HEK293 (cell line): ENCODE measurements at regions not wholly inside any gene's neighbourhood (a gene's known extent, or its start where the extent isn't known, plus 50 kb on each side); places are given as distances from the start of the nearest gene placed in this dataset.

Source experiments
- CTCF ChIA-PET: fragments of 350-600 bp; formaldehyde crosslinking; extraction: SDS; loops from one replicate; lab custom pipeline; 2021; ENCODE audit warnings: antibody characterized with exemption; lab: Yijun Ruan, JAX
- POLR2A ChIA-PET: fragments of 300-600 bp; formaldehyde crosslinking; extraction: SDS; loops from one replicate; lab custom pipeline; 2020; ENCODE audit warnings: antibody characterized with exemption, inconsistent platforms; lab: Yijun Ruan, JAX
- H3K27ac ChIP-seq: fragments of 200-500 bp; sonication (Bioruptor generic); 2 replicates; pipeline ENCODE4 v1.5.1; 2014; ENCODE audit warnings: low read depth, low read length, control low read depth, inconsistent platforms; ENCODE audit errors: extremely low read depth
- H3K36me3 ChIP-seq, 2 experiments: fragments of 200-500 bp in 1 of 2; sonication (Bioruptor generic) in 1 of 2; 1 replicate in 1 of 2; 2 replicates in 1 of 2; pipeline ENCODE4 v1.5.1; 2014 to 2017; ENCODE audit warnings: inconsistent platforms in 2 of 2, low read length in 2 of 2; ENCODE audit not compliant: control insufficient read depth in 2 of 2, insufficient read depth in 1 of 2
- H3K4me1 ChIP-seq: fragments of 200-500 bp; sonication (Bioruptor generic); 2 replicates; pipeline ENCODE4 v1.5.1; 2014; ENCODE audit warnings: mild to moderate bottlenecking, low read length, inconsistent platforms; ENCODE audit not compliant: control insufficient read depth, insufficient read depth
- H3K4me3 ChIP-seq: 2 replicates; pipeline ENCODE4 v1.5.1; 2011; ENCODE audit warnings: low read depth, mild to moderate bottlenecking, control low read depth, low read length, moderate library complexity
- H3K9me3 ChIP-seq: fragments of 200-500 bp; sonication (Bioruptor generic); 2 replicates; pipeline ENCODE4 v1.5.1; 2014; ENCODE audit warnings: low read depth, low read length, inconsistent platforms; ENCODE audit not compliant: control insufficient read depth, insufficient read depth
- BCL11B ChIP-seq: fragments of 450-650 bp; formaldehyde crosslinking; IDR thresholded peaks from 2 replicates; pipeline ENCODE4 v1.5.1; 2016; ENCODE audit warnings: low read depth, missing biosample characterization, missing genetic modification characterization
- HOXA7 ChIP-seq: sonication (generic); formaldehyde crosslinking; IDR thresholded peaks from 2 replicates; pipeline ENCODE4 v1.8.1; 2022; ENCODE audit warnings: missing genetic modification reagents, borderline replicate concordance
- ZBTB48 ChIP-seq: fragments of 450-650 bp; formaldehyde crosslinking; IDR thresholded peaks from 2 replicates; pipeline ENCODE4 v1.5.1; 2016; ENCODE audit warnings: missing biosample characterization, missing genetic modification characterization
- ZFP41 ChIP-seq: fragments of 450-650 bp; formaldehyde crosslinking; IDR thresholded peaks from 2 replicates; pipeline ENCODE4 v1.5.1; 2016; ENCODE audit warnings: missing biosample characterization, missing genetic modification characterization, borderline replicate concordance
- ZFP69B ChIP-seq: fragments of 450-650 bp; formaldehyde crosslinking; IDR thresholded peaks from 2 replicates; pipeline ENCODE4 v1.5.1; 2016; ENCODE audit warnings: missing biosample characterization, missing genetic modification characterization
- ZNF112 ChIP-seq: fragments of 450-650 bp; formaldehyde crosslinking; IDR thresholded peaks from 2 replicates; pipeline ENCODE4 v1.5.0; 2017; ENCODE audit warnings: missing biosample characterization, missing genetic modification characterization
- ZNF2 ChIP-seq: fragments of 450-650 bp; formaldehyde crosslinking; IDR thresholded peaks from 2 replicates; pipeline ENCODE4 v1.5.1; 2016; ENCODE audit warnings: missing biosample characterization, missing genetic modification characterization
- ZNF292 ChIP-seq: fragments of 450-650 bp; formaldehyde crosslinking; IDR thresholded peaks from 2 replicates; pipeline ENCODE4 v1.5.1; 2016; ENCODE audit warnings: low read depth, missing biosample characterization, missing genetic modification characterization, borderline replicate concordance
- ZNF302 ChIP-seq: fragments of 450-650 bp; formaldehyde crosslinking; IDR thresholded peaks from 2 replicates; pipeline ENCODE4 v1.5.1; 2016; ENCODE audit warnings: missing biosample characterization, missing genetic modification characterization, low read depth
- ZNF510 ChIP-seq: fragments of 450-650 bp; formaldehyde crosslinking; IDR thresholded peaks from 2 replicates; pipeline ENCODE4 v1.5.1; 2018; ENCODE audit warnings: mild to moderate bottlenecking, missing genetic modification characterization, missing biosample characterization; ENCODE audit not compliant: insufficient replicate concordance
- ZNF544 ChIP-seq: fragments of 450-650 bp; formaldehyde crosslinking; IDR thresholded peaks from 2 replicates; pipeline ENCODE4 v1.5.0; 2017; ENCODE audit warnings: missing biosample characterization, missing genetic modification characterization
- ZNF571 ChIP-seq: fragments of 450-650 bp; formaldehyde crosslinking; IDR thresholded peaks from 2 replicates; pipeline ENCODE4 v1.5.0; 2017; ENCODE audit warnings: missing biosample characterization, missing genetic modification characterization
- ZNF654 ChIP-seq: fragments of 450-650 bp; formaldehyde crosslinking; IDR thresholded peaks from 2 replicates; pipeline ENCODE4 v1.5.1; 2016; ENCODE audit warnings: low read depth, missing biosample characterization, missing genetic modification characterization
- ZXDB ChIP-seq: fragments of 450-650 bp; formaldehyde crosslinking; IDR thresholded peaks from 2 replicates; pipeline ENCODE4 v1.5.1; 2016; ENCODE audit warnings: missing biosample characterization, missing genetic modification characterization
- TF ChIP-seq, protein P1 (sequence below): fragments of 450-650 bp; formaldehyde crosslinking; IDR thresholded peaks from 2 replicates; pipeline ENCODE4 v1.5.1; 2016; ENCODE audit warnings: missing biosample characterization, missing genetic modification characterization
- TF ChIP-seq, protein P2 (sequence below): fragments of 450-650 bp; formaldehyde crosslinking; IDR thresholded peaks from 2 replicates; pipeline ENCODE4 v1.5.1; 2016; ENCODE audit warnings: missing biosample characterization, missing genetic modification characterization, low read depth
- TF ChIP-seq, protein P3 (sequence below): fragments of 450-650 bp; formaldehyde crosslinking; IDR thresholded peaks from 2 replicates; pipeline ENCODE4; 2016; ENCODE audit warnings: missing biosample characterization, missing genetic modification characterization
- TF ChIP-seq, protein P4 (sequence below): fragments of 450-650 bp; formaldehyde crosslinking; IDR thresholded peaks from 2 replicates; pipeline ENCODE4 v1.5.1; 2016; ENCODE audit warnings: missing biosample characterization, missing genetic modification characterization
- TF ChIP-seq, protein P5 (sequence below): fragments of 450-650 bp; formaldehyde crosslinking; IDR thresholded peaks from 2 replicates; pipeline ENCODE4 v1.5.1; 2016; ENCODE audit warnings: missing biosample characterization, missing genetic modification characterization
- TF ChIP-seq, protein P6 (sequence below): fragments of 450-650 bp; formaldehyde crosslinking; IDR thresholded peaks from 2 replicates; pipeline ENCODE4 v1.5.1; 2017; ENCODE audit warnings: missing biosample characterization, missing genetic modification characterization
- TF ChIP-seq, protein P7 (sequence below): fragments of 450-650 bp; formaldehyde crosslinking; IDR thresholded peaks from 2 replicates; pipeline ENCODE4 v1.5.1; 2016; ENCODE audit warnings: missing biosample characterization, missing genetic modification characterization

DNA sequence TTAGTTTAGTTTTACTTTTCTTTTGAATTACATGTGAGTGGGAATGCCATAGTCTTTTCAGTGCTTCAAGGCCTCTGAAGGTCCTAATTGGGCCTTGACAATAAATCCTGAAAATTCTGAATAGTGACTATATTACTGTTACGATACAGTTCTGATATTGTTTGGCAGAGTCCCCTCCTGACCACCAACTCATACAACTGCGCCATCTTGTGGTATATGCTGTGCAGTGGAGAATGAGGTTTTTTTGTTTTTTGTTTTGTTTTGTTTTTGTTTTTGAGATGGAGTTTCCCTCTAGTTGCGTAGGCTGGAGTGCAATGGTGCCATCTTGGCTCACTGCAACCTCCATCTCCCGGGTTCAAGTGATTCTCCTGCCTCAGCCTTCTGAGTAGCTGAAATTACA lies 56.6 kb upstream of the CHRDL1 start:
- no peaks in the 10 kb centered on the region for H3K36me3 ChIP-seq
- ChIA-PET POLR2A (no interaction called here), CTCF (interaction anchor here (0.6 to 2.7 kb wide), 9 partner anchors 11 to 691 kb away, joined by 3 to 24 read pairs (median 6); no protein-coding TSS in a partner anchor)
- H3K4me3 ChIP-seq: no peak overlapping the region
- no peaks in the 10 kb centered on the region for H3K4me1 ChIP-seq
- no peaks in the 10 kb centered on the region for H3K9me3 ChIP-seq
- no peak overlapping the region for H3K27ac ChIP-seq
- TF ChIP-seq ZFP41 (tag by site-specific recombination) (no peak), ZXDB (tag by site-specific recombination) (no peak), ZNF654 (tag by site-specific recombination) (peak; percentile 87), ZNF112 (tag by site-specific recombination) (no peak), ZNF2 (tag by site-specific recombination) (peak; percentile 81), ZFP69B (tag by site-specific recombination) (no peak), ZNF544 (tag by site-specific recombination) (no peak), ZNF292 (tag by site-specific recombination) (no peak), BCL11B (no peak), ZNF510 (tag by site-specific recombination) (no peak), ZNF302 (no peak), HOXA7 (CRISPR knock-in tag) (no peak), ZBTB48 (tag by site-specific recombination) (no peak), ZNF571 (tag by site-specific recombination) (no peak)
- TF ChIP-seq, protein P1, sequence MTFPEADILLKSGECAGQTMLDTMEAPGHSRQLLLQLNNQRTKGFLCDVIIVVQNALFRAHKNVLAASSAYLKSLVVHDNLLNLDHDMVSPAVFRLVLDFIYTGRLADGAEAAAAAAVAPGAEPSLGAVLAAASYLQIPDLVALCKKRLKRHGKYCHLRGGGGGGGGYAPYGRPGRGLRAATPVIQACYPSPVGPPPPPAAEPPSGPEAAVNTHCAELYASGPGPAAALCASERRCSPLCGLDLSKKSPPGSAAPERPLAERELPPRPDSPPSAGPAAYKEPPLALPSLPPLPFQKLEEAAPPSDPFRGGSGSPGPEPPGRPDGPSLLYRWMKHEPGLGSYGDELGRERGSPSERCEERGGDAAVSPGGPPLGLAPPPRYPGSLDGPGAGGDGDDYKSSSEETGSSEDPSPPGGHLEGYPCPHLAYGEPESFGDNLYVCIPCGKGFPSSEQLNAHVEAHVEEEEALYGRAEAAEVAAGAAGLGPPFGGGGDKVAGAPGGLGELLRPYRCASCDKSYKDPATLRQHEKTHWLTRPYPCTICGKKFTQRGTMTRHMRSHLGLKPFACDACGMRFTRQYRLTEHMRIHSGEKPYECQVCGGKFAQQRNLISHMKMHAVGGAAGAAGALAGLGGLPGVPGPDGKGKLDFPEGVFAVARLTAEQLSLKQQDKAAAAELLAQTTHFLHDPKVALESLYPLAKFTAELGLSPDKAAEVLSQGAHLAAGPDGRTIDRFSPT (tag by site-specific recombination): no peak
- TF ChIP-seq, protein P2, sequence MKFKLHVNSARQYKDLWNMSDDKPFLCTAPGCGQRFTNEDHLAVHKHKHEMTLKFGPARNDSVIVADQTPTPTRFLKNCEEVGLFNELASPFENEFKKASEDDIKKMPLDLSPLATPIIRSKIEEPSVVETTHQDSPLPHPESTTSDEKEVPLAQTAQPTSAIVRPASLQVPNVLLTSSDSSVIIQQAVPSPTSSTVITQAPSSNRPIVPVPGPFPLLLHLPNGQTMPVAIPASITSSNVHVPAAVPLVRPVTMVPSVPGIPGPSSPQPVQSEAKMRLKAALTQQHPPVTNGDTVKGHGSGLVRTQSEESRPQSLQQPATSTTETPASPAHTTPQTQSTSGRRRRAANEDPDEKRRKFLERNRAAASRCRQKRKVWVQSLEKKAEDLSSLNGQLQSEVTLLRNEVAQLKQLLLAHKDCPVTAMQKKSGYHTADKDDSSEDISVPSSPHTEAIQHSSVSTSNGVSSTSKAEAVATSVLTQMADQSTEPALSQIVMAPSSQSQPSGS (tag by site-specific recombination): no peak
- TF ChIP-seq, protein P3, sequence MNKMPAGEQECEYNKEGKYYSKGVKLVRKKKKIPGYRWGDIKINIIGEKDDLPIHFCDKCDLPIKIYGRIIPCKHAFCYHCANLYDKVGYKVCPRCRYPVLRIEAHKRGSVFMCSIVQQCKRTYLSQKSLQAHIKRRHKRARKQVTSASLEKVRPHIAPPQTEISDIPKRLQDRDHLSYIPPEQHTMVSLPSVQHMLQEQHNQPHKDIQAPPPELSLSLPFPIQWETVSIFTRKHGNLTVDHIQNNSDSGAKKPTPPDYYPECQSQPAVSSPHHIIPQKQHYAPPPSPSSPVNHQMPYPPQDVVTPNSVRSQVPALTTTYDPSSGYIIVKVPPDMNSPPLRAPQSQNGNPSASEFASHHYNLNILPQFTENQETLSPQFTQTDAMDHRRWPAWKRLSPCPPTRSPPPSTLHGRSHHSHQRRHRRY (tag by site-specific recombination): no peak
- TF ChIP-seq, protein P4, sequence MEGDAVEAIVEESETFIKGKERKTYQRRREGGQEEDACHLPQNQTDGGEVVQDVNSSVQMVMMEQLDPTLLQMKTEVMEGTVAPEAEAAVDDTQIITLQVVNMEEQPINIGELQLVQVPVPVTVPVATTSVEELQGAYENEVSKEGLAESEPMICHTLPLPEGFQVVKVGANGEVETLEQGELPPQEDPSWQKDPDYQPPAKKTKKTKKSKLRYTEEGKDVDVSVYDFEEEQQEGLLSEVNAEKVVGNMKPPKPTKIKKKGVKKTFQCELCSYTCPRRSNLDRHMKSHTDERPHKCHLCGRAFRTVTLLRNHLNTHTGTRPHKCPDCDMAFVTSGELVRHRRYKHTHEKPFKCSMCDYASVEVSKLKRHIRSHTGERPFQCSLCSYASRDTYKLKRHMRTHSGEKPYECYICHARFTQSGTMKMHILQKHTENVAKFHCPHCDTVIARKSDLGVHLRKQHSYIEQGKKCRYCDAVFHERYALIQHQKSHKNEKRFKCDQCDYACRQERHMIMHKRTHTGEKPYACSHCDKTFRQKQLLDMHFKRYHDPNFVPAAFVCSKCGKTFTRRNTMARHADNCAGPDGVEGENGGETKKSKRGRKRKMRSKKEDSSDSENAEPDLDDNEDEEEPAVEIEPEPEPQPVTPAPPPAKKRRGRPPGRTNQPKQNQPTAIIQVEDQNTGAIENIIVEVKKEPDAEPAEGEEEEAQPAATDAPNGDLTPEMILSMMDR (tag by site-specific recombination): 0 out of 2 replicates have a peak, but pooled peaks have one; percentile 38
- TF ChIP-seq, protein P5, sequence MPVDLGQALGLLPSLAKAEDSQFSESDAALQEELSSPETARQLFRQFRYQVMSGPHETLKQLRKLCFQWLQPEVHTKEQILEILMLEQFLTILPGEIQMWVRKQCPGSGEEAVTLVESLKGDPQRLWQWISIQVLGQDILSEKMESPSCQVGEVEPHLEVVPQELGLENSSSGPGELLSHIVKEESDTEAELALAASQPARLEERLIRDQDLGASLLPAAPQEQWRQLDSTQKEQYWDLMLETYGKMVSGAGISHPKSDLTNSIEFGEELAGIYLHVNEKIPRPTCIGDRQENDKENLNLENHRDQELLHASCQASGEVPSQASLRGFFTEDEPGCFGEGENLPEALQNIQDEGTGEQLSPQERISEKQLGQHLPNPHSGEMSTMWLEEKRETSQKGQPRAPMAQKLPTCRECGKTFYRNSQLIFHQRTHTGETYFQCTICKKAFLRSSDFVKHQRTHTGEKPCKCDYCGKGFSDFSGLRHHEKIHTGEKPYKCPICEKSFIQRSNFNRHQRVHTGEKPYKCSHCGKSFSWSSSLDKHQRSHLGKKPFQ (tag by site-specific recombination): no peak
- TF ChIP-seq, protein P6, sequence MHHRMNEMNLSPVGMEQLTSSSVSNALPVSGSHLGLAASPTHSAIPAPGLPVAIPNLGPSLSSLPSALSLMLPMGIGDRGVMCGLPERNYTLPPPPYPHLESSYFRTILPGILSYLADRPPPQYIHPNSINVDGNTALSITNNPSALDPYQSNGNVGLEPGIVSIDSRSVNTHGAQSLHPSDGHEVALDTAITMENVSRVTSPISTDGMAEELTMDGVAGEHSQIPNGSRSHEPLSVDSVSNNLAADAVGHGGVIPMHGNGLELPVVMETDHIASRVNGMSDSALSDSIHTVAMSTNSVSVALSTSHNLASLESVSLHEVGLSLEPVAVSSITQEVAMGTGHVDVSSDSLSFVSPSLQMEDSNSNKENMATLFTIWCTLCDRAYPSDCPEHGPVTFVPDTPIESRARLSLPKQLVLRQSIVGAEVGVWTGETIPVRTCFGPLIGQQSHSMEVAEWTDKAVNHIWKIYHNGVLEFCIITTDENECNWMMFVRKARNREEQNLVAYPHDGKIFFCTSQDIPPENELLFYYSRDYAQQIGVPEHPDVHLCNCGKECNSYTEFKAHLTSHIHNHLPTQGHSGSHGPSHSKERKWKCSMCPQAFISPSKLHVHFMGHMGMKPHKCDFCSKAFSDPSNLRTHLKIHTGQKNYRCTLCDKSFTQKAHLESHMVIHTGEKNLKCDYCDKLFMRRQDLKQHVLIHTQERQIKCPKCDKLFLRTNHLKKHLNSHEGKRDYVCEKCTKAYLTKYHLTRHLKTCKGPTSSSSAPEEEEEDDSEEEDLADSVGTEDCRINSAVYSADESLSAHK (tag by site-specific recombination): no peak
- TF ChIP-seq, protein P7, sequence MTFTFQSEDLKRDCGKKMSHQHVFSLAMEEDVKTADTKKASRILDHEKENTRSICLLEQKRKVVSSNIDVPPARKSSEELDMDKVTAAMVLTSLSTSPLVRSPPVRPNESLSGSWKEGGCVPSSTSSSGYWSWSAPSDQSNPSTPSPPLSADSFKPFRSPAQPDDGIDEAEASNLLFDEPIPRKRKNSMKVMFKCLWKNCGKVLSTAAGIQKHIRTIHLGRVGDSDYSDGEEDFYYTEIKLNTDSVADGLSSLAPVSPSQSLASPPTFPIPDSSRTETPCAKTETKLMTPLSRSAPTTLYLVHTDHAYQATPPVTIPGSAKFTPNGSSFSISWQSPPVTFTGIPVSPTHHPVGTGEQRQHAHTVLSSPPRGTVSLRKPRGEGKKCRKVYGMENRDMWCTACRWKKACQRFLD: no peak
